ENCODE measurements at regions not wholly inside any gene's neighbourhood (a gene's known extent, or its start where the extent isn't known, plus 50 kb on each side); places are given as distances from the start of the nearest gene placed in this dataset.

DNA sequence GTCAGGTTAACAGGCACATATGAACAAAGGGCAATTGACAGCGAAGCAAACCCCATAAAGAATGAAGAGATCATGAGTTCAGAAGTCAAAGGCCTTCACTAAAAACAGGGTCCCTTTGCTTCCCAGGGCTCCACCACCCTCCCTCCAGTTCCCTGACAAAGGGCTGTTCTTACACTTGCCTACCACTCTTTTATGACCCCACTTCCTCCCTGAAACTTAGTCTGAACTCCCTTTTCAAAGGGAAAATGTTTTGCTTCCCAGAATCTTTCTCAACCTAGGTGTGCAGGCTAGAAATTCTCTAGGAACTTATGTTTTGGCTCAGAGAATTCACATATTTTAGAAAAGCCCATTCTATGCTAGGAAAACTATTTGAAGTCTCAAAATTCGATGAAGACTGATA, 86.0 kb upstream of the ITGA4 start:
- TF ChIP-seq SPI1 (IDR thresholded peaks at IDR 0.05; ENCODE audit: low read depth, low read length) = peak; percentile 48
- no peak for TF ChIP-seq PAX5 (IDR thresholded peaks at IDR 0.05; ENCODE audit: insufficient read depth, low read length, severe bottlenecking)
- DNase-seq (ENCODE audit: insufficient read length, low spot score) (no peak), FAIRE-seq (no peak)

DNA sequence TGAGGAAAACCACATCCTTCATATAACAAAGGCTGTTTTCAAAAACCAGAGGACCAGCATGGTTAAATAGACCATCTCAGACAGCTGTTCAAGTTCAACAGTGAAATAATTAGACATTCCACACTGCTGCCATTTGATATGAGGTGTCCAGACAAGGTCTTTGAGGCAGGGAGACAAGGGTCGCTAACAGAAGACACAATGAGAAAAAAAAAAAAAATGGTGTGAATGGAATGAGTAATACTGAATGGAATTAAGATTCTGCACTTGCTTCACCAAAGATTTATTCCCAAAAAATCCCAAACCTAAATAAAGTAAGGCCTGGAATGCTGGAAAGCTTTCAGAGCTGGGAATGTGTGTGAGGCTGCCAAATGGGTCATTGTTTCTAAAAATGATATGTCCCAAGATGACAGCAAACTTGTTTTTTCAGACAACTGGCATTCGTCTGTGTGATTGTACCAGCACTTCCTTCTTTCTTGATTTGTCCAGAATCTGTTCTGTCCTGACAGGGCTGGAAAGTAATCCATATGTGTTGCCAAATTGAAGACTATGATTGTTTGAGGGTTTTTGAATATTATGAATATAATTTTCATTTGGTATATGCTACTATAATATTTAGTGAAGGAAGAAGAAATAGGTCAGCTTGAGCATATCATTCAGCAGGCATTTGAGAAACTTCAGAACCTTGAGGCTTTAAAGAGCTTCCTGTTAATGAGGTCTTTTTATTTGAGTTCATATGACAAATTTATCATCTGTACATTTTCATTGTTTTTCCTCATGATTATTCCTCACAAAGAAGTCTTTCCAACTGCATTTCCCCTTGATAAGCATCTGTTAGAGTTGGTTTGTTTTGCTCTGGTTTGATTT, 85.2 kb upstream of the ITGA4 start:
- DNase-seq (ENCODE audit: insufficient read length, low spot score) = no peak
- TF ChIP-seq SPI1 (IDR thresholded peaks at IDR 0.05; ENCODE audit: low read depth, low read length) (peak; percentile 59), POLR2A (IDR thresholded peaks at IDR 0.05; ENCODE audit: low read depth, low read length) (no peak)
- no peak for FAIRE-seq

- DNase-seq (ENCODE audit: insufficient read length, low spot score) = no peak
- TF ChIP-seq SPI1 (IDR thresholded peaks at IDR 0.05; ENCODE audit: low read depth, low read length) = no peak
- peak; percentile 5 for FAIRE-seq
Observed at GRCh38 chr2:181372646-181373040, 84.5 kb upstream of the ITGA4 start.

DNA sequence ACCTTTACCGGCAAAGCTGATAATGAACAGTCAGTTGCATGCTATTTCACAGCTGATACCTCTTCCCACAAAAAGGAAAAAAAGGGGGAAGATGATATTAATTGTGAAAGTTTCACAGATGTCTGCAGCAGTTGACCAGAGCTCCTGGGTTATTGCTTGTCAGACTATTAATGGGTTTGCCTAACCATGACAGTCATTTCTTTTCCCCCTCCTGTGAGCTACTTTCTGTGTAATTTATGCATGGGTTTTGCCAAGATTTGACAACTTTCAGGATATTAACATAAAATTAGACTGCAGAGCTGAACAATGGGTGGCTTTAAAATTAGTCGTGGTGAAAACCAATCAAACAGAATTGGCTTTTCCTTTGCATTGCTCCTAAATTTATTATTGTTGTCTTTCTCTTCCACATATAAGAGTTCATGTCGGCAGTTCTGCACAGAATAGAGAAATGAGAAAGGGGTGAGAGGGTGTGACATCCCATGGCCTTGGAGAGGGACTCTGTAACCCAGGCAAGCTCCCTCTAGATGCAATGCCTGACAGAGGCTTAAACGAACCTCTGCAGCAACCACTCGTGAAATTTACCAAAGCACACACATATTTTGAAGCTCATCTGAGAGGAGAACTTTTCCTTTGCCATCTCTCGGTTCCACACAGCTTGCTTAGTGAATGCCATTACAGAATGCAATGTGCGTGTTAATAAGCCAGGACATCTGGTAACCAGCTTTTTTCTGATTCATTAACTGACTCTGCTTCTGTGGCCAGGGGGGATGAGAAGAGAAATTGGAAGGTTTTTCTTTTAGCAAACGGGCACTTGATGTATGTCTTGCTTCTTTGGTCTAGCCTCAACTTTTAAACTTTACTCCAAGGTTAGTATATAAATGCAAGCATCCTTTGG, 82.2 kb upstream of the ITGA4 start:
- 0 out of 2 replicates have a peak, but pooled peaks have one; percentile 54 for TF ChIP-seq POU2F2 (IDR thresholded peaks at IDR 0.05; ENCODE audit: low read depth, low read length)
- peak; percentile 43; the same call in 1 of the 2 replicates for TF ChIP-seq SPI1 (IDR thresholded peaks at IDR 0.05; ENCODE audit: low read depth, low read length)
- TF ChIP-seq POLR2AphosphoS5 (IDR thresholded peaks at IDR 0.05; ENCODE audit: low read depth, low read length) = no peak
- no peak for DNase-seq (ENCODE audit: insufficient read length, low spot score)
- peak; percentile 90 for FAIRE-seq

GRCh38 chr2:181376442-181376841, 80.7 kb upstream of the ITGA4 start:
- TF ChIP-seq POU2F2 (IDR thresholded peaks at IDR 0.05; ENCODE audit: low read depth, low read length) (no peak), POLR2A (IDR thresholded peaks at IDR 0.05; ENCODE audit: low read depth, low read length) (no peak), TAF1 (IDR thresholded peaks at IDR 0.05; ENCODE audit: low read depth, low read length) (no peak), POLR2AphosphoS5 (IDR thresholded peaks at IDR 0.05; ENCODE audit: low read depth, low read length) (no peak), SPI1 (IDR thresholded peaks at IDR 0.05; ENCODE audit: low read depth, low read length) (no peak), PAX5 (IDR thresholded peaks at IDR 0.05; ENCODE audit: insufficient read depth, low read length, severe bottlenecking) (no peak)
- no peak for FAIRE-seq
- DNase-seq (ENCODE audit: insufficient read length, low spot score) = no peak

- TF ChIP-seq TAF1 (IDR thresholded peaks at IDR 0.05; ENCODE audit: low read depth, low read length) (no peak), POLR2AphosphoS5 (IDR thresholded peaks at IDR 0.05; ENCODE audit: low read depth, low read length) (no peak), PAX5 (IDR thresholded peaks at IDR 0.05; ENCODE audit: insufficient read depth, low read length, severe bottlenecking) (no peak), SPI1 (IDR thresholded peaks at IDR 0.05; ENCODE audit: low read depth, low read length) (no peak), POU2F2 (IDR thresholded peaks at IDR 0.05; ENCODE audit: low read depth, low read length) (no peak), POLR2A (IDR thresholded peaks at IDR 0.05; ENCODE audit: low read depth, low read length) (no peak)
- DNase-seq (ENCODE audit: insufficient read length, low spot score) (no peak), FAIRE-seq (no peak)
Observed at GRCh38 chr2:181376999-181377398, 80.2 kb upstream of the ITGA4 start.

DNA sequence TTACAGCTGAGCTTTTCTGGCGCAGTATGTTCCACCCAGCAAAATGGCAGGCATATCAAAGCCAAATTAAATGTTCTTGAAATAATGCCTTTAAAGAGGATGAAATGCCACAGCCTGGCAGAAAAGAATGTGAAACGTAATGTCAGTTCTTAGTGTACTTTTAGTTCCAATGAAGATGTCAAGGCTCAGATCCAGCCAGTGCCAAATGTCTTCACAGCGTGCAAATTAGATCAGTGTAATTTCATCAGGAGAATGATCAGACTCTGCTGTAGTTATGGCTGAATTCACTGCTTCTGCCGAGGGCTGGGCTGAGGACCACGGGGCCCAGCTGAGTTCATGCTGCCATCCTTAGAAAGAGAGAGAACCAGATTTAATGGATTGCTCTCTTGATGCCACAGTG, 78.7 kb upstream of the ITGA4 start:
- TF ChIP-seq POLR2A (IDR thresholded peaks at IDR 0.05; ENCODE audit: low read depth, low read length) = no peak
- no peak for TF ChIP-seq PAX5 (IDR thresholded peaks at IDR 0.05; ENCODE audit: insufficient read depth, low read length, severe bottlenecking)
- TF ChIP-seq POU2F2 (IDR thresholded peaks at IDR 0.05; ENCODE audit: low read depth, low read length) = no peak
- TF ChIP-seq TAF1 (IDR thresholded peaks at IDR 0.05; ENCODE audit: low read depth, low read length) = no peak
- TF ChIP-seq POLR2AphosphoS5 (IDR thresholded peaks at IDR 0.05; ENCODE audit: low read depth, low read length) = no peak
- no peak for TF ChIP-seq SPI1 (IDR thresholded peaks at IDR 0.05; ENCODE audit: low read depth, low read length)
- DNase-seq (ENCODE audit: insufficient read length, low spot score) = no peak
- no peak for FAIRE-seq

DNA sequence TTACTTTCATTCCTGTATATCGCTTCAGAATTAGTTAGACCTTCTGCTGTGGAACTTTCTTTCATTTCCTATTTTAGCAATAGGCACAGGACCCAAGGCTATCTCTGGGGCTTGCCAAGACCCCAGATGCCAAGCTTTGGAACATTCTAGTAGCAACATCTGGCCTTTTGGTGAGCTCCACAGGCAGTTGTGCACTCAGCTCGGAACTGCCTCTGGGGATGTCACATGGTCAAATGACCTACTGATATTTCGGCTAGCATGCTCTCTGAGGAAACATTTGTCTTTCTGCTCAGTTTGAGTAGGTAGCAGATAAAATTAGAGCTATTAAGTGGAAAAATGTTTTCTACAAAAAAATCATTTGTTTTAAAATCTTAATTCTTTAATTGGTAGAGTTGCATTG, 76.6 kb upstream of the ITGA4 start:
- DNase-seq (ENCODE audit: insufficient read length, low spot score) (no peak), FAIRE-seq (no peak)
- no peak for TF ChIP-seq POLR2AphosphoS5 (IDR thresholded peaks at IDR 0.05; ENCODE audit: low read depth, low read length)
- no peak for TF ChIP-seq TAF1 (IDR thresholded peaks at IDR 0.05; ENCODE audit: low read depth, low read length)
- TF ChIP-seq POLR2A (IDR thresholded peaks at IDR 0.05; ENCODE audit: low read depth, low read length) = no peak
- TF ChIP-seq PAX5 (IDR thresholded peaks at IDR 0.05; ENCODE audit: insufficient read depth, low read length, severe bottlenecking) = no peak
- no peak for TF ChIP-seq SPI1 (IDR thresholded peaks at IDR 0.05; ENCODE audit: low read depth, low read length)
- TF ChIP-seq POU2F2 (IDR thresholded peaks at IDR 0.05; ENCODE audit: low read depth, low read length) = no peak

DNA sequence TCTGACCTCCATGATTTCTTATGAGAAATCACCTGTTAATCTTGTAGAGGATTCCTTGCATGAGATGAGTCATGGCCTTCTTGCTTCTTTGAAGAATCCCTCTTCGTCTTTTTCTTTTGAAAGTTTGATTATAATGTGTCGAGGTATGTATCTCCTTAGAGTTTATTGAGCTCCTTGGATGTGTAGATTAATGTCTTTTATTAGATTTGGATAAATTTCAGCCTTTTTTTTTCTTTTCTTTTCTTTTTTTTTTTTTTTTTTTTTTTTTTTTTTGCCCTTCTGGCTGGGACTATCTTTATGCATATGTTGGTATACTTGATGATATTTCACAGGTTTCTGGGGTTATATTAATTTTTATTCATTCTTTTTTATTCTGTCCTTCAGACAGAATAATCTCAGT, 72.3 kb upstream of the ITGA4 start:
- FAIRE-seq (no peak), DNase-seq (ENCODE audit: insufficient read length, low spot score) (no peak)
- no peak for TF ChIP-seq PAX5 (IDR thresholded peaks at IDR 0.05; ENCODE audit: insufficient read depth, low read length, severe bottlenecking)
- TF ChIP-seq SPI1 (IDR thresholded peaks at IDR 0.05; ENCODE audit: low read depth, low read length) = no peak
- no peak for TF ChIP-seq POLR2AphosphoS5 (IDR thresholded peaks at IDR 0.05; ENCODE audit: low read depth, low read length)
- no peak for TF ChIP-seq POU2F2 (IDR thresholded peaks at IDR 0.05; ENCODE audit: low read depth, low read length)
- TF ChIP-seq POLR2A (IDR thresholded peaks at IDR 0.05; ENCODE audit: low read depth, low read length) = no peak
- no peak for TF ChIP-seq TAF1 (IDR thresholded peaks at IDR 0.05; ENCODE audit: low read depth, low read length)

GRCh38 chr2:181389524-181389923, 67.7 kb upstream of the ITGA4 start:
- FAIRE-seq = no peak
- DNase-seq (ENCODE audit: insufficient read length, low spot score) = no peak
- no peak for TF ChIP-seq SPI1 (IDR thresholded peaks at IDR 0.05; ENCODE audit: low read depth, low read length)
- no peak for TF ChIP-seq PAX5 (IDR thresholded peaks at IDR 0.05; ENCODE audit: insufficient read depth, low read length, severe bottlenecking)
- TF ChIP-seq TAF1 (IDR thresholded peaks at IDR 0.05; ENCODE audit: low read depth, low read length) = no peak
- no peak for TF ChIP-seq POLR2A (IDR thresholded peaks at IDR 0.05; ENCODE audit: low read depth, low read length)
- TF ChIP-seq POU2F2 (IDR thresholded peaks at IDR 0.05; ENCODE audit: low read depth, low read length) = no peak
- TF ChIP-seq POLR2AphosphoS5 (IDR thresholded peaks at IDR 0.05; ENCODE audit: low read depth, low read length) = no peak
